Right lobe of liver (tissue), 6 donors: ENCODE measurements at regions not wholly inside any gene's neighbourhood (a gene's known extent, or its start where the extent isn't known, plus 50 kb on each side); places are given as distances from the start of the nearest gene placed in this dataset.

Source experiments
- ATAC-seq, 4 donors: fragments of 200-7000 bp; cut with Tn5 transposase; one replicate each; pipeline ENCODE4 v1.9.1; 2020; ENCODE audit warnings: mild to moderate bottlenecking in 4 of 4, moderate library complexity in 4 of 4
- DNase-seq, 3 donors: peaks; one replicate each; pipeline ENCODE4 v3.0.0-alpha.2; 2020
- H3K27ac ChIP-seq, 3 donors: fragments of 200-600 bp; one replicate each; pipeline ENCODE4 v1.8.0; 2022
- H3K27me3 ChIP-seq, 2 donors: fragments of 200-600 bp; one replicate each; pipeline ENCODE4 v1.8.0; 2022
- H3K36me3 ChIP-seq, 4 donors: fragments of 200-600 bp; sonication (generic) in 1 of 4; one replicate each; pipeline versions ENCODE4 v1.5.1 to v1.8.0; 2017 to 2022; ENCODE audit warnings: control low read depth in 1 of 4
- H3K4me1 ChIP-seq, 4 donors: fragments of 200-600 bp; sonication (generic) in 1 of 4; one replicate each; pipeline versions ENCODE4 v1.5.1 to v1.8.0; 2017 to 2022; ENCODE audit warnings: control low read depth in 1 of 4
- H3K4me3 ChIP-seq, 3 donors: fragments of 200-600 bp; one replicate each; pipeline ENCODE4 v1.8.0; 2022
- H3K9me3 ChIP-seq, 4 donors: fragments of 200-600 bp; sonication (generic) in 1 of 4; one replicate each; pipeline versions ENCODE4 v1.5.1 to v1.8.0; 2017 to 2022; ENCODE audit warnings: control low read depth in 1 of 4
- POLR2A ChIP-seq: fragments of 450-650 bp; IDR thresholded peaks from one replicate; pipeline ENCODE4 v1.6.1; 2017; ENCODE audit warnings: antibody characterized with exemption, mild to moderate bottlenecking
- WGBS: methylation state at CpG from one replicate; pipeline ENCODE4 v1.1.6; 2018; ENCODE audit warnings: low coverage, low lambda C conversion rate; ENCODE audit not compliant: insufficient coverage; ENCODE audit errors: missing lambda C conversion rate; 5-methylcytosine and 5-hydroxymethylcytosine counted together
- intact Hi-C, 2 donors: fragments of 100-400 bp; cut with DNase I; formaldehyde crosslinking; loops; one replicate each; pipeline versions ENCODE4 v1.11.2 to v1.14.1; 2022
- TF ChIP-seq, protein P1 (sequence below), 4 donors: fragments of 200-600 bp in 3 of 4; fragments of 450-650 bp in 1 of 4; IDR thresholded peaks; one replicate each; pipeline versions ENCODE4 v1.5.1 to v1.8.0; 2016 to 2022; ENCODE audit warnings: antibody characterized with exemption in 4 of 4, mild to moderate bottlenecking in 2 of 4
- donor health status: DM: no; HTN: yes; CAD: no.
- donor health status: DM: no; HTN: no; CAD: no.
- donor health status: DM: no; HTN: no; CAD: no.
- donor health status: DM: no; HTN: yes; CAD: no.
- donor health status: DM: no; HTN: yes; CAD: no.

DNA sequence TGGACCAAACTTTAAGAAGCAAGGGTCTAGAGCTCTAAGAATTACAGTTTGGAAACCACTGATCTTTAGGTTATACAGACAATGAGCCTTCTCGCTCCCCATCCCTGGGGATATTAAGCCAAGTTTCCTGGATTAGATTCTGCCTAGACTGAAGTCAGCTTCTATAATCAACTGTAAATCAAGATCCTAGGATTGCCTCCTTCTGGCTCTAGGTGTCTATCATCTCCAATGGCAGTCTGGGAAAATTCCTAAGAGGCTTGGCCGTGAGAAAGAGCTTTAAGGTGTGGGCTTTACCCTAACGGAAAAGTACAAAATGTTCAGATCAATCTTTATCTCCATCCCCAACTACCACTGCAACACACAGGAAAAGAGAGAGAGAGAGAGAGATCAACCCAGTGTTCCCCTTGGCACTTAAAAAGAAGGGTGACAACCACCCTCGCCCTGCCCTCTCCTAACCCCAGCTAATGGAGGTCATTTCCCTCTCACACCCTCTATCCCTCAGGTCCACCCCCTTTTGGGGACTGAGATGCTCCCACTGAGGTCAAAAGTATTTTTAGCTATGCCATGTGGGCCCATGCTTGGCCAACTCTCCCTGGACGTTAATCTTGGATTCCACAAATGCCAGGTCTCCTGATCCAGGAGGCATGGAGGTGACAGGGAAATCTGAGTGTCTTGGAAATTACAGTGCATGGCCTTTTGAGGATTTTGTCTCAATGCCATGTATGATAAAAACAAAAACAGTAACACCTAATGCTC, 202.8 kb upstream of the BCL6 start:
- TF ChIP-seq, protein P1, sequence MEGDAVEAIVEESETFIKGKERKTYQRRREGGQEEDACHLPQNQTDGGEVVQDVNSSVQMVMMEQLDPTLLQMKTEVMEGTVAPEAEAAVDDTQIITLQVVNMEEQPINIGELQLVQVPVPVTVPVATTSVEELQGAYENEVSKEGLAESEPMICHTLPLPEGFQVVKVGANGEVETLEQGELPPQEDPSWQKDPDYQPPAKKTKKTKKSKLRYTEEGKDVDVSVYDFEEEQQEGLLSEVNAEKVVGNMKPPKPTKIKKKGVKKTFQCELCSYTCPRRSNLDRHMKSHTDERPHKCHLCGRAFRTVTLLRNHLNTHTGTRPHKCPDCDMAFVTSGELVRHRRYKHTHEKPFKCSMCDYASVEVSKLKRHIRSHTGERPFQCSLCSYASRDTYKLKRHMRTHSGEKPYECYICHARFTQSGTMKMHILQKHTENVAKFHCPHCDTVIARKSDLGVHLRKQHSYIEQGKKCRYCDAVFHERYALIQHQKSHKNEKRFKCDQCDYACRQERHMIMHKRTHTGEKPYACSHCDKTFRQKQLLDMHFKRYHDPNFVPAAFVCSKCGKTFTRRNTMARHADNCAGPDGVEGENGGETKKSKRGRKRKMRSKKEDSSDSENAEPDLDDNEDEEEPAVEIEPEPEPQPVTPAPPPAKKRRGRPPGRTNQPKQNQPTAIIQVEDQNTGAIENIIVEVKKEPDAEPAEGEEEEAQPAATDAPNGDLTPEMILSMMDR (IDR thresholded peaks at IDR 0.05) = no peak
- no peak for TF ChIP-seq POLR2A
- no peaks in the 10 kb centered on the region for H3K9me3 ChIP-seq
- DNase-seq = no peak
- no peaks in the 10 kb centered on the region for H3K27me3 ChIP-seq
- no peak overlapping the region for H3K27ac ChIP-seq
- no peak overlapping the region for H3K4me3 ChIP-seq
- H3K36me3 ChIP-seq = no peaks in the 10 kb centered on the region
- intact Hi-C loops = no loop called here
- no peak for ATAC-seq
- peaks cover 0 to 32% (median 6%) of the 10 kb centered on the region in 4 donors for H3K4me1 ChIP-seq
- WGBS = 76% methylated on average over 5 of the region's 5 CpGs

DNA sequence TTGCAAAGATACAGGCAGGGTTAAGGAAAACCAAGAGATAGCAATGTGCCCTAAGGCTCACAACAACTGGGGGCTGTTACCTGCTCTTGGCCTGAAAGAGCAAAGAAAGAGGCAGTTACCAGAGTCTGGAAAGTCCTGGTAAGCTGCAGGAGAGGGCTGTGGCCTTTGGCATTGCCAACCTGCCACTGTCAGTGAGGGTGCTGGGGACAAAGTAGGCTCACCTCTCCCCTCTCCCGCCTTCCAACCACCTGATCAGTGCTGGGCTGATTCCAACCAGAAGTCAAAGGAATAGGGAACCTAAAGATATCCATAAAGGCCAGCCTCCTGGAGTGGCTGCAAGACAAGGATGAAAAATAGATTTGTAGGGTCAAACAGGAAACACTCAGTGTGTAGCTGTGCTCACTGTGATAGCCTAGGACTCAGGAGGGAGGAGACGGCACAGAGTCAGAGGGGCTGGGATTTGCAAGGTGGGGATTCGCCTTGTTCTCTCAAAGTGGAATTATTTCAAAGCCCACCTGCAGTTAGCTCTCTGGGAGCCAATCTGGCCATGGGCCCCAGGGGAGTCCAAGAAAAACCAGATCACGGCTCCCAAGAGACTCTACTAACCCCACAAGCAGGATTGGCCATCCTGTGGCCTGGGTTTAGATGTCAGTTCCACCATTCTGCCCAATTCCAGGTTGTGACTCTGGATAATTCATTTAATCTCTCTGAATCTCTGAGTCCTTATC, 204.0 kb upstream of the BCL6 start:
- DNase-seq = peak in 1 of 3 donors; percentile 60
- Histone ChIP-seq H3K27ac (peak overlapping the region in 1 of 3 donors; percentile 16), H3K4me1 (peaks cover 0 to 36% (median 6%) of the 10 kb centered on the region in 4 donors), H3K9me3 (no peaks in the 10 kb centered on the region), H3K36me3 (no peaks in the 10 kb centered on the region), H3K27me3 (no peaks in the 10 kb centered on the region), H3K4me3 (no peak overlapping the region)
- intact Hi-C loops = no loop called here
- peak in 3 of 4 donors; percentile 22 to 53 (median 42) for ATAC-seq
- 48% methylated on average over 2 of the region's 4 CpGs for WGBS
- TF ChIP-seq, protein P1 (IDR thresholded peaks at IDR 0.05) = no peak
- TF ChIP-seq POLR2A = no peak

DNA sequence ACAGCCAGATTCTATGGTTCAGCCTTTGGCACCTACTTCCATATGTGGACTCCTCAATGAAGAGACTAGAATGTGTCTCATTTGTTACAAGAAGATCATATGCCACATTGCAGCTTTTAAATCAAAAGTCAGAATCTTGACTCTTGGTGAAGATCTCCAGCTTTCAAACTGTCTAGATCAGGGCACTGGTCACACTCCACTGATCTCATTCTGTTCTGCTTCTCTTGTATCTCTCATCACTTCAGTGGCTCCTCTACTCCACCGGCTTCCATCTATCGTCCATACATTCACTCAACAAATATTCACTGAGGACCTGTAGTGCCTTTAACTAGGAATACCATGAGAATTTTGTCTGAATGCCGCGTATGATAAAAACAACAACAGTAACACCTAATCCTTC, 203.3 kb upstream of the LPP start:
- intact Hi-C loops = loop anchor here in 1 of 2 donors (10.0 kb wide), 1 partner anchor 146 kb away; no protein-coding TSS in a partner anchor
- no peaks in the 10 kb centered on the region for H3K27me3 ChIP-seq
- TF ChIP-seq POLR2A = no peak
- TF ChIP-seq, protein P1 (IDR thresholded peaks at IDR 0.05) = no peak

DNA sequence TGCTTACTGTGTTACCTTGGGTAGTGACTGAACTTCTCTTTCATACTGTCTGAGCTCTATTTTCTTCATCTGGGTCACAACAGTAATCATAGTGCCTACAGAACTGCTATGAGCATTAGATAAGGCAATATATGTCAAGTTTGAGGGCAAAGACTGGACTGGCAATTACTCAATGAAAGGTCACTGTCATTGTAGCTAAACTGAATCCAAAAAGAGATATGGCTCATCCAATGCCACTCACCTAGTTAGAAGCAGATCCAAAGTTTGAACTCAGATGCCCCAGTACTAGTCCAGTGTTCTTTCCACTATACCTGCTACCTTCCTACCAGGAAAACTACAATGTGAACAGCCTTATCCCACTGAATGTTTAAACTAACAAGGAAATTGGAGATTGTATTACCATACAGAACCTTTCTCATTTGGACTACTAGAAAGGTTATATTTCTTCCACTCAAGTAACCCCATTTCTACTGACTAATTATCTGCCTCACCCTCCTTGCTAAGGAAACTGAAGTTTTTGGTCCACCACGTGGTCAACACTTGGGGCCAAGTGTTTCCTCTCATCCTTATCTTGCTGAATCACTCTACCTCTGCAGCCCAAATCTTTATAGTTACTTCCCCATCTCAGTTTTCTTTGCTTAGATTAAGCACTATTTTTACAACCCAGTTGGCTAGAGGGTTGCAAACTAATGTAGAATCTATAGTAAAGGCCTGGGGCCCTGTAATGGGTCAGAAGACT, 202.3 kb upstream of the LPP start:
- Histone ChIP-seq H3K9me3 (no peaks in the 10 kb centered on the region), H3K27ac (peak overlapping the region in 1 of 3 donors; percentile 18), H3K27me3 (no peaks in the 10 kb centered on the region), H3K4me1 (peaks cover 0 to 56% (median 14%) of the 10 kb centered on the region in 4 donors), H3K4me3 (no peak overlapping the region), H3K36me3 (no peaks in the 10 kb centered on the region)
- peak; percentile 36 to 50 (median 46) for ATAC-seq
- WGBS = 50% methylated on average over 1 of the region's 1 CpG
- intact Hi-C loops = loop anchor here in 1 of 2 donors (10.0 kb wide), 1 partner anchor 147 kb away; no protein-coding TSS in a partner anchor
- no peak for DNase-seq
- TF ChIP-seq, protein P1 (IDR thresholded peaks at IDR 0.05) = no peak
- no peak for TF ChIP-seq POLR2A

More for the DNA sequence above, 203.3 kb upstream of the LPP start:
- no peak overlapping the region for H3K27ac ChIP-seq
- peaks cover 0 to 51% (median 11%) of the 10 kb centered on the region in 4 donors for H3K4me1 ChIP-seq
- no peaks in the 10 kb centered on the region for H3K36me3 ChIP-seq
- H3K4me3 ChIP-seq = no peak overlapping the region
- ATAC-seq = no peak
- H3K9me3 ChIP-seq = no peaks in the 10 kb centered on the region
- WGBS = 94% methylated on average over 4 of the region's 4 CpGs
- DNase-seq = no peak
